Adipocyte (in vitro differentiated cells): ENCODE measurements at regions not wholly inside any gene's neighbourhood (a gene's known extent, or its start where the extent isn't known, plus 50 kb on each side); places are given as distances from the start of the nearest gene placed in this dataset.
A peak's percentile ranks its signal among the peaks of the same experiment; 100 is the strongest.

Experiments
- DNase-seq: peaks from one replicate; pipeline ENCODE4 v3.0.0-alpha.2; 2015; ENCODE audit warnings: low read depth
- H3K27me3 ChIP-seq: replicated peaks from 2 replicates; pipeline ENCODE4 v1.7.0; 2013; ENCODE audit warnings: mild to moderate bottlenecking, low read length, moderate library complexity; ENCODE audit not compliant: control insufficient read depth, insufficient read depth
- H3K36me3 ChIP-seq: 2 replicates; pipeline ENCODE4 v1.7.0; 2013; ENCODE audit warnings: low read length, mild to moderate bottlenecking, moderate library complexity; ENCODE audit not compliant: control insufficient read depth, insufficient read depth, severe bottlenecking
- H3K4me1 ChIP-seq: 2 replicates; pipeline ENCODE4 v1.7.0; 2013; ENCODE audit warnings: mild to moderate bottlenecking, low read length, moderate library complexity; ENCODE audit not compliant: control insufficient read depth, insufficient read depth
- H3K4me3 ChIP-seq: 2 replicates; pipeline ENCODE4 v1.7.0; 2013; ENCODE audit warnings: mild to moderate bottlenecking, low read length, moderate library complexity
- H3K9ac ChIP-seq: 2 replicates; pipeline ENCODE4 v1.7.0; 2013; ENCODE audit warnings: mild to moderate bottlenecking, low read length, moderate library complexity
- H3K9me3 ChIP-seq: 2 replicates; pipeline ENCODE4 v1.7.0; 2013; ENCODE audit warnings: mild to moderate bottlenecking, low read length, moderate library complexity; ENCODE audit not compliant: control insufficient read depth

- no peak overlapping the region for H3K4me3 ChIP-seq
- H3K36me3 ChIP-seq: no peaks in the 10 kb centered on the region
- no peak for DNase-seq
- H3K9me3 ChIP-seq: no peaks in the 10 kb centered on the region
- no peaks in the 10 kb centered on the region for H3K4me1 ChIP-seq
- no peak overlapping the region for H3K9ac ChIP-seq
- H3K27me3 ChIP-seq: peaks cover 20% of the 10 kb centered on the region
Measured at GRCh38 chr16:80489173-80489572, 51.6 kb upstream of the DYNLRB2 start.

- Histone ChIP-seq H3K27me3 (peaks cover 20% of the 10 kb centered on the region), H3K4me3 (no peak overlapping the region), H3K36me3 (no peaks in the 10 kb centered on the region), H3K9me3 (no peaks in the 10 kb centered on the region), H3K9ac (no peak overlapping the region), H3K4me1 (no peaks in the 10 kb centered on the region)
- no peak for DNase-seq
Measured at GRCh38 chr16:80488167-80488566, 52.6 kb upstream of the DYNLRB2 start.

GRCh38 chr16:80480664-80481063 lies 60.1 kb upstream of the DYNLRB2 start:
- no peaks in the 10 kb centered on the region for H3K9me3 ChIP-seq
- no peaks in the 10 kb centered on the region for H3K36me3 ChIP-seq
- no peaks in the 10 kb centered on the region for H3K4me1 ChIP-seq
- DNase-seq: no peak
- no peak overlapping the region for H3K4me3 ChIP-seq
- H3K9ac ChIP-seq: no peak overlapping the region
- H3K27me3 ChIP-seq: peaks cover 29% of the 10 kb centered on the region

GRCh38 chr16:80477838-80478237 lies 63.0 kb upstream of the DYNLRB2 start:
- H3K27me3 ChIP-seq: peaks cover 15% of the 10 kb centered on the region
- H3K9me3 ChIP-seq: no peaks in the 10 kb centered on the region
- H3K4me3 ChIP-seq: no peak overlapping the region
- DNase-seq: no peak
- no peak overlapping the region for H3K9ac ChIP-seq
- H3K4me1 ChIP-seq: no peaks in the 10 kb centered on the region
- no peaks in the 10 kb centered on the region for H3K36me3 ChIP-seq

GRCh38 chr16:80468029-80468428 lies 72.8 kb upstream of the DYNLRB2 start:
- peaks cover 11% of the 10 kb centered on the region for H3K9me3 ChIP-seq
- H3K9ac ChIP-seq: no peak overlapping the region
- H3K27me3 ChIP-seq: no peaks in the 10 kb centered on the region
- no peaks in the 10 kb centered on the region for H3K4me1 ChIP-seq
- no peak overlapping the region for H3K4me3 ChIP-seq
- no peaks in the 10 kb centered on the region for H3K36me3 ChIP-seq
- DNase-seq: no peak

- no peaks in the 10 kb centered on the region for H3K36me3 ChIP-seq
- H3K27me3 ChIP-seq: no peaks in the 10 kb centered on the region
- no peak overlapping the region for H3K9ac ChIP-seq
- peak; percentile 82 for DNase-seq
- no peaks in the 10 kb centered on the region for H3K4me1 ChIP-seq
- no peak overlapping the region for H3K4me3 ChIP-seq
- H3K9me3 ChIP-seq: peaks cover 9% of the 10 kb centered on the region
Measured at GRCh38 chr16:80466024-80466987, 74.5 kb upstream of the DYNLRB2 start.

GRCh38 chr16:80463751-80464495 lies 76.9 kb upstream of the DYNLRB2 start:
- Histone ChIP-seq H3K9me3 (no peaks in the 10 kb centered on the region), H3K4me3 (no peak overlapping the region), H3K4me1 (peaks cover 15% of the 10 kb centered on the region), H3K27me3 (no peaks in the 10 kb centered on the region), H3K36me3 (no peaks in the 10 kb centered on the region), H3K9ac (no peak overlapping the region)
- DNase-seq: no peak

- no peak overlapping the region for H3K9ac ChIP-seq
- no peaks in the 10 kb centered on the region for H3K27me3 ChIP-seq
- DNase-seq: no peak
- H3K4me3 ChIP-seq: no peak overlapping the region
- no peaks in the 10 kb centered on the region for H3K9me3 ChIP-seq
- H3K4me1 ChIP-seq: peaks cover 18% of the 10 kb centered on the region
- no peaks in the 10 kb centered on the region for H3K36me3 ChIP-seq
Measured at GRCh38 chr16:80463326-80463725, 77.5 kb upstream of the DYNLRB2 start.

GRCh38 chr16:80462917-80463316 lies 77.9 kb upstream of the DYNLRB2 start:
- H3K36me3 ChIP-seq: no peaks in the 10 kb centered on the region
- H3K4me3 ChIP-seq: no peak overlapping the region
- H3K4me1 ChIP-seq: peaks cover 18% of the 10 kb centered on the region
- H3K9ac ChIP-seq: no peak overlapping the region
- DNase-seq: no peak
- no peaks in the 10 kb centered on the region for H3K27me3 ChIP-seq
- no peaks in the 10 kb centered on the region for H3K9me3 ChIP-seq

GRCh38 chr16:80460988-80461387 lies 79.8 kb upstream of the DYNLRB2 start:
- no peaks in the 10 kb centered on the region for H3K36me3 ChIP-seq
- H3K9me3 ChIP-seq: no peaks in the 10 kb centered on the region
- H3K4me1 ChIP-seq: peaks cover 18% of the 10 kb centered on the region
- no peak for DNase-seq
- no peaks in the 10 kb centered on the region for H3K27me3 ChIP-seq
- H3K4me3 ChIP-seq: no peak overlapping the region
- H3K9ac ChIP-seq: no peak overlapping the region

GRCh38 chr16:80459966-80460365 lies 80.8 kb upstream of the DYNLRB2 start:
- Histone ChIP-seq H3K27me3 (no peaks in the 10 kb centered on the region), H3K4me1 (peaks cover 18% of the 10 kb centered on the region)
- no peak for DNase-seq

More at GRCh38 chr16:80459966-80460365, 80.8 kb upstream of the DYNLRB2 start:
- H3K9ac ChIP-seq: no peak overlapping the region
- no peaks in the 10 kb centered on the region for H3K36me3 ChIP-seq
- no peak overlapping the region for H3K4me3 ChIP-seq
- no peaks in the 10 kb centered on the region for H3K9me3 ChIP-seq
